HG03039 (cell line): ENCODE measurements at regions not wholly inside any gene's neighbourhood (a gene's known extent, or its start where the extent isn't known, plus 50 kb on each side); places are given as distances from the start of the nearest gene placed in this dataset.

ENCODE experiments used
- ATAC-seq: cut with Tn5 transposase; IDR thresholded peaks from one replicate; pipeline ENCODE4 v1.9.1; 2021; ENCODE audit warnings: mild to moderate bottlenecking, moderate library complexity; ENCODE audit not compliant: unreplicated experiment

DNA sequence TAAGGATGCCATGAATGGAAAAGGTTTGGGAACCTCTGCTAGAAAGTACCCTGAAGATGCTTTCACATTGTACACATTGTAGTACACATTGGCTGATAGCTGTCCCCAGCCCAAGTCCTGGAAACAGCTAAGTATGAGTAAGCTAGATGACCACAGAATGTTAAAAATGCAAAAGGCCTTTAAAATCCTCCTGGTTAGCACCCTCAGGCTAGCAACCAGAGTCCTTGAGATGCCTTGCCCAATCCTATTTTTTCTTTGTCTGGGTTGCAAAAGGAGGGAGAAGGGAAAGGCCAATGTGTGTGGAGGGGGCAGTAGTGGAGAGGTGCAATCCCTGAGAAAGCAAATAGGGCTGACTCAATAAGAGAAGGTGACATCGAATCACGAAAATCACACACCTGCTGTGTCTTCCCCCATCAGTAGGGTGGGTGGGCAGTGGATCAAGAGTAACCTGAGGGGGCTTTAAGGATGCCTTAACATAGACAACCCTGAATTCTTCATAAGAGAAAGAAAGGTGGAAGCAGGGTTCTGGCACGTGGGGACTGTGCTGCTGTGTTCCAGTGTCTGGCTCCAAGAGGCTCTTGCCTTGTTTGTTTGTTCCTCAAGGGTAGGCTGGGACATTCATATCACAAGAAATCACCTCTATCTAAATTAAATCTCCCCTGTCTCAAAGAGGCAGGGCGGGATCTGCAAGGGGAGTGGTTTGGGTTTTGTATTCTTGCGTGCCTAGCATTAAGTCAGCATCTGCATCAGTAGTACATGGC, 266.2 kb upstream of the PLXNA2 start:
- ATAC-seq: no peak

DNA sequence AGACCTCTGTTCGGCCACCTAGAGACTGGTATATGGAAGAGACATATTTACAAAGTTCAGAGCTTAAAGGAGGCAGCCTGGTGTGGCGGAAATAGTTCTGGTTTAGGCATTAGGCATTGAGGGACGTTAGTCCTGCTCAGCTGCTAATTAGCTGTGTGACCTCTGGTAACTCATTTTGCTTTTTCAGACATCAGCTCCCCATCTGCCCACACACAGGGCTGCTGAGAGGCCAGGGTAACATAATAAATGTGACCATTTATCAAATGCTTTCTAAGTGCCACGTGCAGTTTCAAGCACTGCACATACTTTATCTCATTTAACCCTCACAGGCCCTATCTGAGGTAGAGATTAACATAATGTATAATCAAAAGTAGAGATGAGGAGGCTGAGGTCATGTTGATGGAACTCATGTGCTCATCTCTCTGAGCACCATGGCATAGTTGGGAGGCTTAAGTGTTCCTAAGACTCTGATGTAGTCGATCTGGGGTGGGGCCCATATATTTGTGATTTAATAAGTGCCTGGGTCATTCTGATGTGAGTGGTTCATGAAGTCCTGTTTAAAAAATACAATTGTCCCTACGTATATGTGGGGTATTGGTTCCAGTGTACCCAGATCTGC, 267.2 kb upstream of the PLXNA2 start:
- no peak for ATAC-seq

DNA sequence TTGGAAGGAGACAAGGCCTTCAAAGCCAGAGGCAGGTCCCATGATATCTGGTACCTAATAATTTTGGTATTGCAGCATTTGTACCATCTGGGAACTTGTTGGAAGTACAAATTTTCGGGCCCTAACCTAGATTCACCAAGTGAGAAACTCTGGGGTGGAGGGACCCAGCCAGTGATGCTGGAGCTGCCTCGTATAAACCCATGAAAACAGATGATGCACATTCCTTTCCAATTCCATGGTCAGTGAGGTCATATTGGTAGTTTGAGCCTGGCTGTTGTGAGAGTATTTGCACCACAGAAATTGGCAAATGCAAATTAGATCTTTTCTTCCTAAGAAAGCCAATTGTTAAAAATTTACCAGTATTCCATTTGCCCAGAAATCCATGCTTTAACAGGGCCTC, 269.6 kb upstream of the PLXNA2 start:
- ATAC-seq: no peak

DNA sequence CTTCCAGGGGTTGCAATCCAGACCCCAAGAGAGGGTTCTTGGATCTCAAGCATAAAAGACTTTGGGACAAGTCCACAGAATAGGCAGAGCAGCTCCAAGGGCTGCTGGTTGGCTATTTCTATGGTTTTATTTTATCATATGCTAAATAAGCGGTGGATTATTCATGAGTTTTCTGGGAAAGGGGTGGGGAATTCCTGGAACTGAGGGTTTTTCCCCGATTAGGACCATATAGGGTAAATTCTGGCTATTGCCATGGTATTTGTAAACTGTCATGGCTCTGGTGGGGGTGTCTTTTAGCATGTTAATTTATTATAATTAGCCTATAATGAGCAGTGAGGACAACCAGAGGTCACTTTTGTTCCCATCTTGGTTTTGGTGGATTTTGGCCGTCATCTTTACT, 270.9 kb upstream of the PLXNA2 start:
- ATAC-seq: no peak

DNA sequence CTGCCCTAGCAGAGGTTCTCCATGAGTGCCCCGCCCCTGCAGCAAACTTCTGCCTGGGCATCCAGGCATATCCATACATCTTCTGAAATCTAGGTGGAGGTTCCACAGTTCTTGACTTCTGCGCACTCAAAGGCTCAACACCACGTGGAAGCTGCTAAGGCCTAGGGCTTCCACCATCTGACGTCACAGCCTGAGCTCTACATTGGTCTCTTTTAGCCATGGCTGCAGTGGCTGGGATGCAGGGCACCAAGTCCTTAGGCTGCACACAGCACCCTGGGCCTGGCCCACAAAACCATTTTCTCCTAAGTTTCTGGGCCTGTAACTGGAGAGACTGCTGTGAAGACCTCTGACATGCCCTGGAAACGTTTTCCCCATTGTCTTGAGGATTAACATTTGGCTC, 272.6 kb upstream of the PLXNA2 start:
- no peak for ATAC-seq

DNA sequence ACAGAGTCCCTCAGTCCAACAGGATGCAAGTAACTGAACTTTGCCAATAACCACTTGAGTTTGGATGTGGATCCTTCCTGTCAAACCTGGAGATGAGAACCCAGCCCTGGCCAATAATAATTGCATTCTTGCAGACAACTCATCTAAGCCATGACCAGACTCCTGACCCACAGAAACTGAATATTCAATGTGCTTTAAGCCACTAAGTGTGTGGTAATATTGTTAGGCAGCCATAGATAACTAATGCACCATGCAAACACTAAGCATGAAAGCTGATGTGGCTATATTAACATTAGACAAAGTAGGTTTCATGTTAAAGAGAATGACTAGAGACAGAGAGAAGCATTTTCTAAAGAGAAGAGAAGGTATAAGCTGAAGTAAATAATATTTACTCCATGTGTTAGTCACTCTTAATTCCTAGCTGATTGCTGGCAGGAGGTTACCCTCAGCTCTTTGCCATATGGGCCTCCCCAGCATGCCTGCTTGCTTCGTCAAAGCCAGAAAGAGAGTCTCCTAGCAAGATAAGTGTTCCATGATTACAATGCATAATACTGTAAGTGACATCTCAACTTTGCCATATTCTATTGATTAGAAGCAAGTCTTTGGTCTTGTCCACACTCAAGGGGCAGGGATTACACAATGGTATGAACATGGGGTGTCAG, 276.4 kb upstream of the PLXNA2 start:
- no peak for ATAC-seq

DNA sequence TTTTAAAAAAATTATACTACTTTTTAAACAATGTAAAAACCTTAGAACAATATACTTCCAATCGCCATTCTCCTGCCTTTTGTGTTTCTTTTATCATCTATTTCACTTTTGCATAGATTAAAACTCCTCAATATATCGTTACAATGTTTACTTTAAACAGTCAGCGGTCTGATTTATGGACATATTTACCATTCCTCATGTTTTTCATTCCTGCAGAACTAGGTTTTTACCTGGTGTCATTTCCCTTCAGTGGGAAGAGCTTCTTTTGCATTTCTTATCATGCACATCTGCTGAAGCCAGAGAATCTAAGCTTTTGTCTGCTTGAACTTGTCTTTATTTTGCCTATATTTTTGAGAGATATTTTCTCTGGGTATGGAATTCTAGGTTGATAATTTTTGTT, 277.4 kb upstream of the PLXNA2 start:
- ATAC-seq: no peak

DNA sequence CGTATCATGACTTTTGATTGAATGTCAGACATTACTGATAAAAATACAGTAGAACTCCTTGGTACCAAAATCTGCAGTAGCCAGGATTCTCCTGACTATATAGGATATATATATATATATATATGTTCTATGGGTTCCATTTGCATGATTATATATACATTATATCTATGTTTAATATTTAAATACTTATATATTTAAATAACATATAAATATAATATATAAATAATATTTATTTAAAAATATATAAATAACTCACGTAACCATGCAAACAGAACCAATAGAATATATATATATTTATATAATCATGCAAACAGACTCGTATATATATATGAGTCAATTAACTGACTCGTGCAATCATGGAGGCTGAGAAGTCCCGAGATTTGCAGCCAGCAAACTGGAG, 278.8 kb upstream of the PLXNA2 start:
- ATAC-seq: no peak

DNA sequence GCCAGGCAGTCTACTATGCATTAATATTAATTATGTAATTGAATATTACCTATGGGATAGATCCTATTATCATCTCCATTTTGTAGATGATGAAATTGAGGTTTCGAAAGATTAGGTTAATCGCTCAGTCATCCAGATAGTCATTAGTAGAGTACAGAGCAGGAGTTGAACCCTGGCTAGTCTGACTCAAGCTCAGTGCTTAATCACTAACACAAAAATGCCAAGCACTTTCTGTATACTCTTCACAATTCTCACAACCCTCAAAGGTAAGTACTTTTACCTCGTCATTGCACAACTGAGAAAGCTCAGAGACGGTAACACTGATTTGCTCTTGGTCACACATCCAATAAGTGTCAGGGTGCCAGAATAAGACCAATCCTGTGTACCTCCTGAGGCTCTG, 280.2 kb upstream of the PLXNA2 start:
- ATAC-seq: no peak

DNA sequence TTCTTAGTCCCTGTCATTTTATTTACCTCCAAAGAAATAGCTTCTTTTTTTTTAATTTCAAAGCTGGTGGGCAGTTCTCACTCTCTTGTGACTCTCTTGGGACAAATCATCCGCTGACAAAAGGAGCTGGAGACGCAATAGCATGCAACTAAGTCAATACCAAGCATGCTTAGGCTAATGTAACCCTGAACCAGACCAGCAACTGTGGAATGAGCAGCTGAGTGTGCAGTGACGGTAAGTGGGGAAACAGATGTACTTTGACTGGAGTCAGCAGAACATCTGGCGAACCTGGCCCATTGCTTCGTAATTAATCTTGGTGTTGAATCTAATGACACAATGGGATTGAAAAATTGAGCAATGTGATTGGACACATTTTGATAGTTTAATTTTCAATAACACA, 280.7 kb upstream of the PLXNA2 start:
- no peak for ATAC-seq

DNA sequence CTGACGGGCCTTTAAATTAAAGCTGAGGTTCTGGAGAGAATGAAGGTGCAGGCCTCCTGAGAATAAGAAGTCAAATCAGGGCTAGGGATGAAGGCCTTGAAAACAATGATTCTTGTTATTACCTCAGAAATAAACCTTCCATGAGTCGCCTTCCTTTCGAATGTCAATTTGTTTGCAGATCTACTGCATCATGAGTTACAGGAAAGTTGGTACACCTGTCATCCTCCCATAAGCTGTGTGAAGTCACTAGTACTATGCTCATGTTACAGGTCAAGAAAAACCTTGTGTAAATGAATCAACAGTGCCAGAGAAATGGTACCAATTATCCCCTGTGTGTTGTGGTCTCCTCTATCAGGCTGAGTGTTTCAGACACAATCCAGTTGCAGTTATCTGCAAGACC, 281.2 kb upstream of the PLXNA2 start:
- ATAC-seq: no peak

DNA sequence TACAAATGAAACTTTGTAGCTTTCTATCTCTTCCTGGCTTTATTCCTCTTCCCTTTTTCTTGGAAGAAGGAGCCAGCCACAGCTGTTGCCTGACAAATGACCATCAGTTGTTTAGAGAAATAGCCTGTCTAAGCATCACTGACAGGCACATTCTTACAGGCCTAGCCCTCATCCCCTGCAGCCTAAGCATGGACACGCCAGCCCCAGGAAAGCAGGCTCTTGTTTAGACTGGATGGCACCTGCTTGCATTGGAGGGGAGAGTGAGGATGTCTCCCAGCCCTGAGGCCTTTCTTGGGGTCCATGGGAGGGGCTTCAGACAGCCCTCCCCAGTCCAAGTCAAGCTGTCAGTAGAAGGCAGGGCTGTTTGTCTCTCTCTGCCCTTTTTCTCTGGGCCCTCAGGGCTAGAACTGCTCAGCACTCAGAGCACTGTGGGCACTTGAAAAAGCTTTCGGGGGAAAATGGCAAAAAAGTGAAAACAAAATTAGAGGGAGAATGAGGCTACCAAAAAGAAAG, 282.5 kb upstream of the PLXNA2 start:
- ATAC-seq: no peak

DNA sequence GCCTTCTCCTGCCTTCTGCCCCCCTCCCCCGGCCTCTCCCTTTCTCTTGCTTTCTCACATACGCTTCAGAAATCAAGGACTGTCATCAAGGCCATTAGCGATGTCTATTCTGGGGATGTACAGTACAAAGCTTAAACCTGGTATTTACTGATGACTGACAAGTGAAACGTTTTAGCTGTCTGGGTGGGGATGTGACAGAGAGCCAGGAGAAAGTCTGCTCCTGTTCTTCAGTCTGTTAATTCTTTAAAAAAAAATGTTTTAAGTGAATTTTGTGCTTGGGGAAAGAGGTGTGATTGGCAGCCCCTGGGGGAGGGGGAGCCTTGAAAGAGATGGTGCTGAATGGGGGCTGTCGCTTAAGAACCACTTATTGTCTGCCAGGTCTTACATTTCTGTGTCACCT, 283.0 kb upstream of the PLXNA2 start:
- no peak for ATAC-seq

DNA sequence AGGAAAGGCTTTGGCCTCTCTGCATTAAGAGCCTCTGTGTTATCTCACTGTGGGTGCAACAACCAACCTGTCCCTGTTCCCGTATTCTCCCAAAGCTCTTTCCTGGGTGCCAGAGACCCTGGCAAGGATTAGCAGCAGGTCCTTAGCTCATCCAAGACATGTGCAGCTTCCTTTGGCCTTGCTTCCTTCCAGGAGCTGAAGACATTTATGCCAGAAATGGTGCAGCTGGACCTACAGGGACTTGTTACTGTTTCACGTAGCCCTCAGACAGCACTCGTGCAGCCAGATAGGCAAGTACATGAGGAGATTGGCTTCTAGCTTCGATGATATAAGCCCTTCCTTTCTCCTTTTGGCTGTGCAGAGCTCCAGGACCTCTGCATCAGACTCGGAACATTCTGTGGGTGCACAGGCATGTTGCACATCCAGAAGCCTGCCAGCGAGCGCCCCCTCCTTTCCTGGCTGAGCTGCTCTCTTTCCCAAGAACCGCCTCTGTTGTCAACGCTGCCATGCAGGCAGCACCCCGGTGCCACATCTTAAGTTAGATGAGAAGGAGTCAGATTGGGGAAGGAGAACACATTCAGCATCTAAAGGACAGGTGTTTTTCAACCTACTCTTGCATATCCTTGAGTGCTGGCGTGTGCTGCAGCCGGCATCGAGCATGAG, 284.5 kb upstream of the PLXNA2 start:
- no peak for ATAC-seq

DNA sequence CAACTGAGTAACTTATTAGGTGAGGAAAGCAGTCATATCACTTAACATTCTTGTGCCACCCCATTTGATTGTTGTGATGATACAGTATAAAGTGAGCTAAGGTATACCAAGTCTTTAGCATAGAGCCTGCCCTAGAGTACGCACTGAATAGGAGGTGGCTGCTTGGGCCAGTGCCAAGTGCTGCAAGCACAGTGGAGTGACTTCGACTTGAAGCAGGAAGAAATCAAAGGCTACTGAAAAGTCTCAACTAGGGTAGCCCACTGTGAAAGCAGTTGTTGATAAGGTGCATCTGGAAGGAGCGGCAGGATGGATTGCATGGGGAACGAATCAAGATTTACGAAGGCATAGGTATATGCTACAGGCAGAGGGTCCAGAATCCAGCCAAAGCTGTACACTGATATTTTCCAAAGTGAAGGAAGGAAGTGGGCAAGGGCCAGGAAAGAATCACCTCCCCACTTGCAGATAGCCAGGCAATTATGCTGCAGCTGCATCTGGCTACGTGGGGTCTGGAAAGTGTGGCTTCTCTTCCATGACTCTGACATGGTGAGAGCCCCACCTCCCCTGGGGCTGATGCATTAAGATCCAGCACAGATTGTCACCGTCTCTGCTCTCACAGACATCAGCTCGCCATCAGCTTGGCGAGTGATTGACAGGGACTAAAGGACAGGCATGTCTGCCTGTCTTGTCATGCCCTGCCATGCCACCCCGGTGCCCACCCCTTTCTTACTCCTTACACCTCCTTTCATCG, 287.0 kb upstream of the PLXNA2 start:
- ATAC-seq: no peak

DNA sequence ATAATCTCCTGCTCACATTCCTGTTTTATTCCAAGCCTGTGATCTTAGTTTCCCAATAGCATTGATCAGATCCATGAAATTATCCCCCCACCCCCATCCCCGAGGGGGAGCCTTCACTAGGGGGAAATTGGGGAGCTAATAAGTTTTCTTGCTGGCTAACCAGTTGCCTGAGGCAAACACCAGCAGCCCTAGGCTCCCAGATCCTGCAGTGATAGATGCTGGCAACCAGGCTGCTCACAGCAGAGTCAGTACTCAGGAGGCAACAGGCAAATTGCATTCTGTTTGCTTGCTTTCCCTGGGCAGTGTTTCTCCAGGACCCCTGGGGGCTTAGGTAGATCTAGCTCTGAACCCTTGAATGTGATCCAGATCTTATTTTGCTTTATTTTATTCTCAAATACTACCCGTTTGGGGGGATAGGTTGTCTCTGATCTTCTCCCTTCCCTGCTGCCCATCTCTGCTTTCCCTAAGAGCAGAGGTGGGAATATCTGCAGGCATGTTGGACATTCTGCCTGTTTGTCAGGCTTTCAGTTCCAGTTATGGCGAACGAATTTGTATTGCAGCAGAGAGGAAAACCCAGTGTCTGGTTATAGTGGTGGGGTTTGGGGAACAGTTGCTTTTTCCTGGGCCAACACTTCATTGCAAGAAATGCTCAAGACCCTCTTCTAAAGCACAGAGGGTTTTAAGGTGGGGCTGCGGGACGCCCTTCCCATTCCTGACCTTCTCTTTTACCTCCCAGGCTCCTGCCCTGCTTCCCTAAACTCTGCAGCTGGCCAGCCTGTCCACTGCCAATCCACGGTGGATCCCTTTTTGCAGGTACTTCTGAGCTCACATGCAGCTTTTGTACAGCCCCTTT, 289.8 kb upstream of the PLXNA2 start:
- ATAC-seq: no peak

DNA sequence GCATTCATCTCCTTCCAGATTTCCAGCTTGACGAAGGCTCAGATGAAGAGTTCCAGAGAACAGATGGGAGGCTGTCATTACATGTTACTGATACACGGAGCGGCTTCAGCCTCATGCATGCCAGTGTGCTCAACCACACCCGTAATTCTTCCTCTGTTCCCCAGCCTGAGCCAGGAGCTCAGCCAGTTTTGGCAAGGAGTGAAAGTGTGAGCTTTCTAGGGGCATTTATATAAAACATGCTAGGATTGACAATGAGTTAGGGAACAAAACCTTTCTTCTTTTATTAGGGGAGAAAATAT, 290.4 kb upstream of the PLXNA2 start:
- no peak for ATAC-seq

DNA sequence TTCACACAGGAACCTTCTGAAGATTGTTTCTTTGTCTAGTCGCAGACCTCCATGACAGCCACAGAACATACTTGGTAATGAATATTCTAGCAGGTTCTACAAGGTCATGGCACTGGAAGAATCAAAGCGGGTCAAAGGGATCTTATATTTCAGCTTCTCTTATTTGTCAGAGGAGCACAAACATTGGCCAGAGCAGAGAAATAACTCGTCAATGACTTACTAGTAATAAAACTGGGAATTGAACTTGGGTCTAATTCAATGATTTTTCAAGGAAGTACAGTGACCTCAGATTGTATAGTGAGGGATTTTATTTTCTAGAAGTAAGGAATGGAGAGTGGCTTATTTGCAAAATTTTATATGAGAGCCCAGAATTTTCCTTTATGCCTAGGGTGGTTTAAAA, 290.8 kb upstream of the PLXNA2 start:
- ATAC-seq: no peak

DNA sequence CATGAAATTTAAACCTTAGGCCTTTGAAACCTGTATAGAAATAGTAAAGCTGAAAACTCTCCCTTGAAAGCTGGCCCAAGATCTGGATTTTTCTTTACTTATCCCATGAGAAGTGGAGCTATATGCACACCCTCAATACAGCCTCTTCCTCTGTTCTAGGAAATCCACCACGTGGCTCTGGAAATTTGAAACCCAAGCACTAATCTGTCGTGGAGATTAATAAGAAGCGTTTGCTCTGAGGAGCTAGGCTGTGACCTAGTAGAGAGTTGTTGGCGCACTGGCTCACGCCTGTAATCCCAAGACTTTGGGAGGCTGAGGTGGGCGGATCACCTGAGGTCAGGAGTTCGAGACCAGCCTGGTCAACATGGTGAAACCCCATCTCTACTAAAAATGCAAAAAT, 291.3 kb upstream of the PLXNA2 start:
- ATAC-seq: no peak

DNA sequence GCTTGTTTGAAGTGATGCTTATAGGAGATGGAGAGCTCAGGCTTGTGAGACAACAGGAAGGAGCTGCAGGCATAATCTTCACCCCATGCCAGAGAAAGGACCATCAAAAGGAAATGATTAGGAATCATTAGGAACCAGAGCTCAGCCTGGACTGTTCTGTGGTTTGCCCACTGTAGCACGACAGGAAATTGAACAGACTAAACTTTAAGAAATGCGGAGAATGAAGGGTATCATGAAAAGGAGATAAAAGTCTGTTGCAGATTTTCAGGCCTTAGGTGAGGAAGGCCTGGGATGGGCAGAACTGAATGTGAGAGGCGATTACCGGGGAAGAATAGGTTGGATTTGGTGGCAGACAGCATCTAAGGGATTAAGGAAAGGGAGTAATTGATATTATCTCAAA, 292.0 kb upstream of the PLXNA2 start:
- ATAC-seq: no peak
